AG09319 (cell line): ENCODE measurements at regions not wholly inside any gene's neighbourhood (a gene's known extent, or its start where the extent isn't known, plus 50 kb on each side); places are given as distances from the start of the nearest gene placed in this dataset.

Experiments used
- DNase-seq: peaks from one replicate; pipeline ENCODE4 v3.0.0-alpha.2; 2010; ENCODE audit warnings: low read depth; ENCODE audit errors: extremely low read depth
- CTCF ChIP-seq: IDR thresholded peaks from 2 replicates; pipeline ENCODE4 v1.5.1; 2011; ENCODE audit warnings: low read depth, mild to moderate bottlenecking, inconsistent platforms, low read length, moderate library complexity

DNA sequence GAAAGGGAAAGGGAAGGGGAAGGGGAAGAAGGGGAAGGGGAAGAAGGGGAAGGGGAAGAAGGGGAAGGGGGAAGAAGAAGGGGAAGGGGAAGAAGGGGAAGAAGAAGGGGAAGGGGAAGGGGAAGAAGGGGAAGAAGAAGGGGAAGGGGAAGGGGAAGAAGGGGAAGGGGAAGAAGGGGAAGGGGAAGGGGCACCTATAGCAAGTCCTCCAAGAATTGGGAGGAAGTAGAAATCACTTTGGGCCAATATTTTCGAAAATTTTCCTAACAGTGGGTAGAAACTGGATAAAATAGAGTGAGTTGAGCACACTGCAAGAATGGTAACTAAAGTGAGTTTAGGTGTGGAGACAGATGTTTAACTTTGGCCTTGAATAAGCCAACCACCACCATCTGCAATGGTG is 915.3 kb downstream of the DNAH5 start:
- TF ChIP-seq CTCF: no peak
- no peak for DNase-seq

DNA sequence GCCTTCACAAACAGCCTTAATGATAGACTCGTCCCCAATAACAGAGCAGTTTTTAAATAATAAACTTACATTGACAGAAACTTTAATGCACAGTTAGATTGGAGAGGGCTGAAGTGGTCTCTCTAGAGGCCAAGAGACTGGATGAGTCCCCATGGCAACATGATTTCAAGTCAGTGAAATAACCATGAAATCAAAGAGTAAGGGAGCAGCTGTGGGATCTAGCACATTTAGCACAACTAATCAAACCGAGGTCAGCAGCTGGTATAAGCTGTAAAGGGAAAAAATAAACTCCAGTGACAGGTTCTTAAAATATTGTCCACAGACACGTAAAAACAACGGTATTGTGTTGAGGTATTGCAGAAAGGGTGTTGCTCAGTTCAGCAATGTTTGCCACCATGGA is 916.6 kb downstream of the DNAH5 start:
- TF ChIP-seq CTCF: no peak
- DNase-seq: no peak

- TF ChIP-seq CTCF: no peak
- no peak for DNase-seq
These were observed 924.8 kb downstream of the DNAH5 start for GRCh38 chr5:13019729-13020128.

DNA sequence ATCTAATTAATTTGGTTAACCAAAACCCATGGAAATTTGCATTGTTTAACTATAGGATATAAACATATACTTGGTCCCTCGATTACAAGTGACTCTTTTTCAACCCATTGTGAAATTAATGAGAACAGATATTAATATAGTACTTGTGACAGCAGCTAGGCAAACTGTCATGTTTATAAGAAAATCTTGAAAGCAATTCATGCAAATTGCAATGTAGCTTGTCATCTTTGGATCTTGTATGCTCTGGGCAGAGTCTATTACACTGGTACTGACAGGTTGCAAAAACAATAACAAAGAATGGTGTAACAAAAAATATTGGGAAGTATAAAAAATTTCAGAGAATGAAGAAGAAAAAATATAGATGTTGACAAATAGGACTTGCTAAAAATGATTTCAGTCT is 941.0 kb downstream of the DNAH5 start:
- no peak for DNase-seq
- no peak for TF ChIP-seq CTCF

DNA sequence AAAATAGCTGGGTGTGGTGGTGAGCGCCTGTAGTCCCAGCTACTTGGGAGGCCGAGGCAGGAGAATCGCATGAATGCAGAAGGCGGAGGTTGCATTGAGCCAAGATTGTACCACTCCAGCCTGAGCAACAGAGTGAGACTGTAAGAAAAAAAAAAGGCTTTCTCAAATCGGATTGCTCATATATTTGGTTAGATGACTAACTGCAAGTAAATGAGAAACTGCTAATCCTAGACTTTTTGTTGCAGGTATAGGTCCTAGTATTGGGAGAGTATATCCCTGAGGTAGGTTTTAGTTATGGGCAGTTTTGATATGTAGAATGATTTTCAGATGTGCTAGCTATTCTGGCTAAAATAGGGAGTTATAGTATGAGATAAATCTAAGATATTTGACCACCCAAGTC is 944.8 kb downstream of the DNAH5 start:
- TF ChIP-seq CTCF: no peak
- DNase-seq: no peak

DNA sequence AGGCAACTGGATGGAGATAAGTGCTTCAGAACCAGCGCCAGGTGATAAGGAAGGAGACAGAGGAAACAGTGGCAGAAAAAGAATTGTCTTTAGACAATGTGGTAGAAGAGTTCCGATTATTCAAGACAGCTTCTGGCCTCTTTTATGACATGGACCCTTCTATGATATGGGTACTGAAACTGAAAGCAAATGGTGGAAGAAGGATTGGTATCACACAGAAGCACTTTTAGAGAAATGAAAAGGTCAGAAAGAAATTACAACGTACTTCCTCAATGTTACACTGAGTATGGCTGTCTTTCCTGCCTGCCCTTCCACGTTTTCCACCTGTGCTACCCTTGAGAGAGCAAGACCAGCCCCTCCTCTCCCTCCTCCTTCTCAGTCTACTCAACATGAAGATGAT is 959.3 kb downstream of the DNAH5 start:
- TF ChIP-seq CTCF: no peak
- no peak for DNase-seq

DNA sequence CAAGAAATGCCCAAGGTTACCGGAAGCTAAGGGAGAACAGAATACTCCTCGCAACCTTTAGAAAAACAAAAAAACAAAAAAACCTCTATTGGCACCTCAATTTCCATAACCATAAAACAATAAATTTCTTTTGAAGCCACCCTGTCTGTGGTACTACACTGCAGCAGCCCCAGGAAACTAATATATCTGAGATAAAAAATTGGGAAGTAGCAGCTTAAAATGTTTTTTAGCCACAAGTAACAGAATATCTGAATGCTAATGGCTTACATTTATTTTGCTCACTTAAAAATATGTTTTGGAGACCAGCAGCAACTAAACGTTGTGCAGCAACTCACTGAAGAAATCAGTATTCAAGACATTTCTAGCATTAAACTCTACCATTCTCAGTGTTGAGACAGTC is 969.6 kb downstream of the DNAH5 start:
- no peak for TF ChIP-seq CTCF
- DNase-seq: no peak

DNA sequence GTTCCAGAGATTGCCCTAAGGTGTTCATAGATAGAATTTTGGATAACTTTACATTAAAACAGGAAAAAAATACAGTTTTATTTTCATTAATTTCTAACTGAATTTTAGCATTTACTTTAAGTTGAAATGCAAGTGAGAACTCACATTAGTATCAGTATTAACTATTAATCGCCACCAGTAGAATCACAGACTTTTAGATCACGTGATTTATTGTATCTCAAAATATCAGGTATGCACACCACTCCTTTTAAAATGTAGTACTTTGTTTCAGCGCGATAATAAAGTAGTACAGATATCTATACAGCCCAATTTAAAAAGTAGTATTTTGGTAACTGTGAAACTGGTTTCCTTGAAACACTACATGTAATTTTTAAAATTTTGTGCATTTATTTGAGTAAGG is 978.7 kb downstream of the DNAH5 start:
- DNase-seq: no peak
- TF ChIP-seq CTCF: no peak
